Activated CD4-positive, alpha-beta T cell treated with anti-CD3 and anti-CD28 coated beads, Interleukin-2, amount 10 ng/mL, durations not matched to agents 7 days and 5 days (primary cell): ENCODE measurements at regions not wholly inside any gene's neighbourhood (a gene's known extent, or its start where the extent isn't known, plus 50 kb on each side); places are given as distances from the start of the nearest gene placed in this dataset.

Experiments used
- CTCF ChIA-PET: fragments of 350-600 bp; sonication (Branson Sonifier 250); formaldehyde crosslinking; loops from one replicate; lab custom pipeline; 2021; ENCODE audit warnings: antibody characterized with exemption; lab: Charles Lee
- POLR2A ChIA-PET: fragments of 350-600 bp; sonication (Branson Sonifier 250); formaldehyde crosslinking; loops from one replicate; lab custom pipeline; 2021; ENCODE audit warnings: antibody characterized with exemption; lab: Charles Lee
- DNase-seq: peaks from one replicate; pipeline ENCODE4 v3.0.0-alpha.2; 2020
- H3K27ac Mint-ChIP-seq: one replicate; pipeline ENCODE4 v1.8.0; 2021; ENCODE audit warnings: mild to moderate bottlenecking, moderate library complexity, mixed read lengths
- H3K27me3 Mint-ChIP-seq: one replicate; pipeline ENCODE4 v1.8.0; 2021; ENCODE audit warnings: mixed read lengths
- H3K36me3 Mint-ChIP-seq: one replicate; pipeline ENCODE4 v1.8.0; 2021; ENCODE audit warnings: low read depth, mixed read lengths
- H3K4me1 Mint-ChIP-seq: one replicate; pipeline ENCODE4 v1.8.0; 2021; ENCODE audit warnings: mixed read lengths
- H3K4me3 Mint-ChIP-seq: one replicate; pipeline ENCODE4 v1.8.0; 2021; ENCODE audit warnings: mild to moderate bottlenecking, moderate library complexity, mixed read lengths
- H3K9me3 Mint-ChIP-seq: one replicate; pipeline ENCODE4 v1.8.0; 2021; ENCODE audit warnings: mixed read lengths

- H3K9me3 Mint-ChIP-seq, result peaks cover 5% of the 10 kb centered on the region
- ChIA-PET CTCF (no interaction called here), POLR2A (no interaction called here)
- H3K27me3 Mint-ChIP-seq, result no peaks in the 10 kb centered on the region
- no peak overlapping the region for H3K27ac Mint-ChIP-seq
- DNase-seq, result no peak
- H3K36me3 Mint-ChIP-seq, result no peaks in the 10 kb centered on the region
- no peak overlapping the region for H3K4me3 Mint-ChIP-seq
- no peaks in the 10 kb centered on the region for H3K4me1 Mint-ChIP-seq
These were observed 140.9 kb downstream of the MIS18A start for GRCh38 chr21:32137931-32138330.

- ChIA-PET POLR2A (no interaction called here), CTCF (no interaction called here)
- no peaks in the 10 kb centered on the region for H3K36me3 Mint-ChIP-seq
- H3K4me3 Mint-ChIP-seq, result no peak overlapping the region
- DNase-seq, result no peak
- H3K27me3 Mint-ChIP-seq, result no peaks in the 10 kb centered on the region
- H3K9me3 Mint-ChIP-seq, result peaks cover 5% of the 10 kb centered on the region
- no peak overlapping the region for H3K27ac Mint-ChIP-seq
- no peaks in the 10 kb centered on the region for H3K4me1 Mint-ChIP-seq
These were observed 141.6 kb downstream of the MIS18A start for GRCh38 chr21:32137266-32137665.

- Mint-ChIP-seq H3K27me3 (no peaks in the 10 kb centered on the region), H3K9me3 (peaks cover 5% of the 10 kb centered on the region), H3K36me3 (no peaks in the 10 kb centered on the region), H3K4me3 (no peak overlapping the region), H3K27ac (no peak overlapping the region), H3K4me1 (no peaks in the 10 kb centered on the region)
- CTCF ChIA-PET, result no interaction called here
- DNase-seq, result no peak
- POLR2A ChIA-PET, result no interaction called here
These were observed 142.3 kb downstream of the MIS18A start for GRCh38 chr21:32136546-32136945.

- ChIA-PET POLR2A (no interaction called here), CTCF (interaction anchor here (0.9 kb wide), 1 partner anchor 9 kb away, joined by 4 read pairs; no protein-coding TSS in a partner anchor)
- Mint-ChIP-seq H3K36me3 (no peaks in the 10 kb centered on the region), H3K4me1 (no peaks in the 10 kb centered on the region), H3K4me3 (no peak overlapping the region), H3K9me3 (peaks cover 5% of the 10 kb centered on the region), H3K27ac (no peak overlapping the region), H3K27me3 (no peaks in the 10 kb centered on the region)
- no peak for DNase-seq
These were observed 143.2 kb downstream of the MIS18A start for GRCh38 chr21:32135401-32136363.

- Mint-ChIP-seq H3K4me3 (no peak overlapping the region), H3K27me3 (no peaks in the 10 kb centered on the region), H3K27ac (no peak overlapping the region), H3K4me1 (no peaks in the 10 kb centered on the region), H3K9me3 (peaks cover 5% of the 10 kb centered on the region), H3K36me3 (no peaks in the 10 kb centered on the region)
- ChIA-PET POLR2A (no interaction called here), CTCF (no interaction called here)
- DNase-seq, result no peak
These were observed 144.3 kb downstream of the MIS18A start for GRCh38 chr21:32134441-32135130.

- DNase-seq, result no peak
- no peaks in the 10 kb centered on the region for H3K27me3 Mint-ChIP-seq
- H3K36me3 Mint-ChIP-seq, result no peaks in the 10 kb centered on the region
- H3K4me3 Mint-ChIP-seq, result no peak overlapping the region
- ChIA-PET POLR2A (no interaction called here), CTCF (no interaction called here)
- no peak overlapping the region for H3K27ac Mint-ChIP-seq
- no peaks in the 10 kb centered on the region for H3K4me1 Mint-ChIP-seq
- peaks cover 6% of the 10 kb centered on the region for H3K9me3 Mint-ChIP-seq
These were observed 146.0 kb downstream of the MIS18A start for GRCh38 chr21:32132881-32133280.

GRCh38 chr21:32132409-32132808 is 146.4 kb downstream of the MIS18A start:
- Mint-ChIP-seq H3K4me1 (no peaks in the 10 kb centered on the region), H3K36me3 (no peaks in the 10 kb centered on the region)

GRCh38 chr21:32131960-32132359 is 146.9 kb downstream of the MIS18A start:
- no peaks in the 10 kb centered on the region for H3K4me1 Mint-ChIP-seq
- ChIA-PET POLR2A (no interaction called here), CTCF (no interaction called here)
- peaks cover 6% of the 10 kb centered on the region for H3K9me3 Mint-ChIP-seq
- no peaks in the 10 kb centered on the region for H3K27me3 Mint-ChIP-seq
- no peak for DNase-seq
- no peaks in the 10 kb centered on the region for H3K36me3 Mint-ChIP-seq
- no peak overlapping the region for H3K4me3 Mint-ChIP-seq
- no peak overlapping the region for H3K27ac Mint-ChIP-seq

More at GRCh38 chr21:32132409-32132808, 146.4 kb downstream of the MIS18A start:
- H3K27me3 Mint-ChIP-seq, result no peaks in the 10 kb centered on the region
- no peak overlapping the region for H3K4me3 Mint-ChIP-seq
- no peak overlapping the region for H3K27ac Mint-ChIP-seq
- H3K9me3 Mint-ChIP-seq, result peaks cover 6% of the 10 kb centered on the region
- CTCF ChIA-PET, result no interaction called here
- POLR2A ChIA-PET, result no interaction called here
- DNase-seq, result no peak

GRCh38 chr21:32131164-32131563 is 147.7 kb downstream of the MIS18A start:
- ChIA-PET POLR2A (no interaction called here), CTCF (no interaction called here)
- Mint-ChIP-seq H3K27me3 (no peaks in the 10 kb centered on the region), H3K27ac (no peak overlapping the region), H3K4me1 (no peaks in the 10 kb centered on the region), H3K36me3 (no peaks in the 10 kb centered on the region), H3K4me3 (no peak overlapping the region), H3K9me3 (peaks cover 3% of the 10 kb centered on the region)
- no peak for DNase-seq

- no peaks in the 10 kb centered on the region for H3K27me3 Mint-ChIP-seq
- CTCF ChIA-PET, result no interaction called here
- H3K4me3 Mint-ChIP-seq, result no peak overlapping the region
- H3K36me3 Mint-ChIP-seq, result no peaks in the 10 kb centered on the region
- no peaks in the 10 kb centered on the region for H3K4me1 Mint-ChIP-seq
- POLR2A ChIA-PET, result no interaction called here
- DNase-seq, result no peak
- no peak overlapping the region for H3K27ac Mint-ChIP-seq
- H3K9me3 Mint-ChIP-seq, result peaks cover 2% of the 10 kb centered on the region
These were observed 148.6 kb downstream of the MIS18A start for GRCh38 chr21:32130031-32130891.

- no peak overlapping the region for H3K4me3 Mint-ChIP-seq
- POLR2A ChIA-PET, result no interaction called here
- H3K4me1 Mint-ChIP-seq, result no peaks in the 10 kb centered on the region
- no peaks in the 10 kb centered on the region for H3K27me3 Mint-ChIP-seq
- no peak overlapping the region for H3K27ac Mint-ChIP-seq
- CTCF ChIA-PET, result interaction anchor here (0.7 kb wide), 1 partner anchor 80 kb away, joined by 3 read pairs; no protein-coding TSS in a partner anchor
- no peaks in the 10 kb centered on the region for H3K36me3 Mint-ChIP-seq
- H3K9me3 Mint-ChIP-seq, result peaks cover 3% of the 10 kb centered on the region
- no peak for DNase-seq
These were observed 151.8 kb downstream of the MIS18A start for GRCh38 chr21:32127081-32127480.

GRCh38 chr21:32122082-32122481 is 156.8 kb downstream of the MIS18A start:
- H3K9me3 Mint-ChIP-seq, result peaks cover 5% of the 10 kb centered on the region
- H3K36me3 Mint-ChIP-seq, result no peaks in the 10 kb centered on the region
- H3K4me3 Mint-ChIP-seq, result no peak overlapping the region
- no peak for DNase-seq
- no peaks in the 10 kb centered on the region for H3K4me1 Mint-ChIP-seq
- no peaks in the 10 kb centered on the region for H3K27me3 Mint-ChIP-seq
- H3K27ac Mint-ChIP-seq, result no peak overlapping the region
- ChIA-PET POLR2A (no interaction called here), CTCF (no interaction called here)
